GM06990 (cell line): ENCODE measurements at regions not wholly inside any gene's neighbourhood (a gene's known extent, or its start where the extent isn't known, plus 50 kb on each side); places are given as distances from the start of the nearest gene placed in this dataset.
"Not testable (repeated sequence)": the region's sequence is repeated elsewhere in the genome, so short reads cannot be mapped to it uniquely, and the experiment has no call there.

Experiments used
- DNase-seq: peaks from one replicate; pipeline ENCODE4 v3.0.0-alpha.2; 2011; ENCODE audit not compliant: insufficient read length; ENCODE audit errors: extremely low read depth
- H3K27me3 ChIP-seq: replicated peaks from 2 replicates; pipeline ENCODE4 v1.6.0; 2011; ENCODE audit warnings: low read length; ENCODE audit not compliant: control insufficient read depth, insufficient read depth
- H3K36me3 ChIP-seq: 2 replicates; pipeline ENCODE4 v1.5.1; 2011; ENCODE audit warnings: low read length; ENCODE audit not compliant: control insufficient read depth, insufficient read depth
- H3K4me3 ChIP-seq: replicated peaks from 2 replicates; pipeline ENCODE4 v1.5.1; 2011; ENCODE audit warnings: low read depth, mild to moderate bottlenecking, control low read depth, low read length
- CTCF ChIP-seq: IDR thresholded peaks from 2 replicates; pipeline ENCODE4 v1.5.1; 2011; ENCODE audit warnings: low read length, control low read depth, mild to moderate bottlenecking, inconsistent platforms; ENCODE audit not compliant: insufficient read depth, poor library complexity, severe bottlenecking

- no peak for DNase-seq
Measured at GRCh38 chr10:3635211-3635671, 149.8 kb downstream of the KLF6 start.

DNA sequence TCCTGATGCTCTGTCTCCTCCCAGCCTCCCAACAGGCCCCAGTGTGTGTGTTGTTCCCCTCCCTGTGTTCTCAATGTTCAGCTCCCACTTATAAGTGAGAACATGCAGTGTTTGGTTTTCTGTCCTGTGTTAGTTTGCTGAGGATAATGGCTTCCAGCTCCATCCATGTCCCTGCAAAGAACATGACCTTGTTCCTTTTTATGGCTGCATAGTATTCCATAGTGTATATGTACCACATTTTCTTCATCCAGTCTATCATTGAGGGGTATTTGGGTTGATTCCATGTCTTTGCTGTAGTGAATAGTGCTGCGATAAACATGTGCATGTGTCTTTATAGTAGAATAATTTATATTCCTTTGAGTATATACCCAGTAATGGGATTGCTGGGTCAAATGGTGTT lies 150.4 kb downstream of the KLF6 start:
- DNase-seq, H3K27me3 ChIP-seq, H3K4me3 ChIP-seq, H3K36me3 ChIP-seq: not testable (repeated sequence)

More at GRCh38 chr10:3635211-3635671, 149.8 kb downstream of the KLF6 start:
- H3K4me3 ChIP-seq, result no peak overlapping the region
- H3K27me3 ChIP-seq, result no peaks in the 10 kb centered on the region; the same call in 1 of the 2 replicates
- H3K36me3 ChIP-seq, result no peaks in the 10 kb centered on the region
- no peak for TF ChIP-seq CTCF

DNA sequence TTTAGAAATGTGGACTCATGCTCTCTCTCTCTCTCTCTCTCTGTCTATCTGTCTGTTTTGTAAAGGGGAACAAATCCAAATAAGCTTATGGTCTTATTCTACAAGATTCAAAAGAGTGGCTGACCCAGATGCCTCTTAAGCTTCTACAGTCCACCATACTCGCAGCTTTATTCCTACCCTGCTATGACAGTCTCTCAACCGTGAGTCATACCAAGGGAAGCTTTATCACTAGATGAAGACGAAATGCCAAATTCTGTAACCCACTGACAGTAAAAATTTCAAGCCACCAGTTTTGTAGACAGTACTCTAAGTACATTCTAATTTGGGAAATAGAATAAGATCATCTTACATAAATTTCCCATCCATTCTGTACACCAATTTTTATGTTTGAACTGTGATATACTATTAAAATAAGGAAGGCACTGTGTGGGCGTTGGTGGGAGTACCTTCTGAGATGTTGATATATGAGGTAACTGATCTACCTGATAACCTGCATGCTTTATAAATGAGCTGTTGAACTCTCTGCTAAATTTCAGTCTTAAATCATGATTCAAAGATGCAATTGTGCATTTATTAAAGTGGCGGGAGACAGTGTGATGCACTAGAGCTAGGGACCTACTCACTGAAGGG lies 153.2 kb downstream of the KLF6 start:
- Histone ChIP-seq H3K4me3 (no peak overlapping the region), H3K36me3 (no peaks in the 10 kb centered on the region), H3K27me3 (no peaks in the 10 kb centered on the region; the same call in 1 of the 2 replicates)
- DNase-seq, result no peak
- TF ChIP-seq CTCF, result no peak

GRCh38 chr10:3631291-3631690 lies 153.7 kb downstream of the KLF6 start:
- no peak for TF ChIP-seq CTCF
- no peaks in the 10 kb centered on the region for H3K36me3 ChIP-seq
- no peak for DNase-seq
- no peak overlapping the region for H3K4me3 ChIP-seq
- no peaks in the 10 kb centered on the region; the same call in 1 of the 2 replicates for H3K27me3 ChIP-seq

- no peak overlapping the region for H3K4me3 ChIP-seq
- H3K36me3 ChIP-seq, result no peaks in the 10 kb centered on the region
- DNase-seq, result no peak
- no peaks in the 10 kb centered on the region; the same call in 1 of the 2 replicates for H3K27me3 ChIP-seq
- no peak for TF ChIP-seq CTCF
Measured at GRCh38 chr10:3625959-3626751, 158.9 kb downstream of the KLF6 start.

DNA sequence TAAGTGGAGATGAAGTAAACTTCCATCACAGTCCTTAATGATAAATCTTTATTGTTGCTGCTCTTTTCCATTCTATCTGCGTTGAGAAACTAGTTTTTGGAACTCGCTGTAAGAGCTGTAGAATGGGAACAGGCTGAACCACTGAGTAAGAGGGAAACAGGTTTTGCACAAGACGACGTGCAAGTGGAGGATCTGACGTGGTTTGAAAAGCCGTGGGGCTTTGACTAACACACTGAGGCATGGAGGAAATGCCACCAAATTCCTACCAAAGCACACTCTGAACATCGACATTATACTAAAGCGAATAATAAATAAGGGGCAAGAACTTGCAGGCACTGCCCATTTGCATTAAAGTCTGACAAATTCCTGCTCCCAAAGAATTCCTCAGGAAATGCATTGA lies 160.6 kb downstream of the KLF6 start:
- Histone ChIP-seq H3K4me3 (no peak overlapping the region), H3K36me3 (no peaks in the 10 kb centered on the region), H3K27me3 (no peaks in the 10 kb centered on the region)
- TF ChIP-seq CTCF, result no peak
- no peak for DNase-seq
